ENCODE measurements at regions not wholly inside any gene's neighbourhood (a gene's known extent, or its start where the extent isn't known, plus 50 kb on each side); places are given as distances from the start of the nearest gene placed in this dataset.

GRCh38 chr22:47686594-47687345, 924.3 kb downstream of the TBC1D22A start:
- no peak for DNase-seq (ENCODE audit: low read depth, low spot score)
- BruUV-seq (replicated peaks) = no TSS peak
- Histone ChIP-seq H3K9me3 (ENCODE audit: control insufficient read depth in 1 of 2, insufficient read depth in 1 of 2, low read depth in 1 of 2, low read length in 2 of 2) (peaks cover 5 to 11% of the 10 kb centered on the region in 2 experiments; a peak in 2 of 4 replicates), H3K9me2 (ENCODE audit: insufficient read depth) (no peaks in the 10 kb centered on the region), H3K36me3 (ENCODE audit: control insufficient read depth in 1 of 2, insufficient read depth in 2 of 2, low read length in 2 of 2) (no peaks in the 10 kb centered on the region; a peak in 1 of 4 replicates), H3K27ac (ENCODE audit: low read depth, low read length) (no peak overlapping the region), H3K4me1 (ENCODE audit: control insufficient read depth in 1 of 2, insufficient read depth in 2 of 2, low read length in 2 of 2) (no peaks in the 10 kb centered on the region), H3K9ac (ENCODE audit: low read length) (no peak overlapping the region), H4K20me1 (ENCODE audit: insufficient read depth) (no peaks in the 10 kb centered on the region), H2AFZ (ENCODE audit: low read depth, low read length, poor library complexity, severe bottlenecking) (no peak overlapping the region), H3K79me2 (ENCODE audit: insufficient read depth, low read length) (no peaks in the 10 kb centered on the region), H3K27me3 (ENCODE audit: insufficient read depth, low read length) (no peaks in the 10 kb centered on the region), H3K4me3 (replicated peaks in 1 of 2; ENCODE audit: low read depth in 1 of 2, low read length in 2 of 2) (no peak overlapping the region), H3K4me2 (ENCODE audit: low read length) (no peak overlapping the region)
- TF ChIP-seq EZH2 (IDR thresholded peaks at IDR 0.05) = no peak
- no peak for TF ChIP-seq FOSL1 (IDR thresholded peaks at IDR 0.05; ENCODE audit: low read depth)
- TF ChIP-seq SRF (IDR thresholded peaks at IDR 0.05; ENCODE audit: low read depth) = no peak
- TF ChIP-seq POLR2A (IDR thresholded peaks at IDR 0.05; ENCODE audit: borderline replicate concordance, extremely low read depth, insufficient read depth, insufficient read length) = no peak
- no peak for TF ChIP-seq REST (IDR thresholded peaks at IDR 0.05; ENCODE audit: low read depth)
- TF ChIP-seq YY1 (IDR thresholded peaks at IDR 0.05; ENCODE audit: extremely low read depth, insufficient replicate concordance, low read depth, low read length) = no peak
- TF ChIP-seq POLR2AphosphoS5 (IDR thresholded peaks at IDR 0.05; ENCODE audit: low read depth, low read length) = no peak
- no peak for TF ChIP-seq JUND (IDR thresholded peaks at IDR 0.05)
- no peak for TF ChIP-seq SIN3A (IDR thresholded peaks at IDR 0.05; ENCODE audit: low read depth)
- TF ChIP-seq ZFX (IDR thresholded peaks at IDR 0.05) = no peak
- TF ChIP-seq CEBPB (IDR thresholded peaks at IDR 0.05; ENCODE audit: low read depth) = no peak
- no peak for TF ChIP-seq SP1 (IDR thresholded peaks at IDR 0.05; ENCODE audit: low read depth)
- TF ChIP-seq ZNF274 (IDR thresholded peaks at IDR 0.05; ENCODE audit: low read depth, low read length) = no peak
- no peak for TF ChIP-seq RAD21 (IDR thresholded peaks at IDR 0.05; ENCODE audit: low read depth)
- no peak for TF ChIP-seq CBX3 (IDR thresholded peaks at IDR 0.05; ENCODE audit: low read depth)
- TF ChIP-seq ZBTB33 (IDR thresholded peaks at IDR 0.05; ENCODE audit: extremely low read depth, insufficient replicate concordance, low read length) = no peak
- no peak for TF ChIP-seq MAX (IDR thresholded peaks at IDR 0.05)
- TF ChIP-seq EGR1 (IDR thresholded peaks at IDR 0.05; ENCODE audit: low read depth) = no peak
- TF ChIP-seq CTCF (IDR thresholded peaks at IDR 0.05 in 2 of 3, conservative IDR thresholded peaks at IDR 0.05 in 1 of 3; ENCODE audit: borderline replicate concordance in 1 of 3, insufficient read depth in 1 of 3, low read depth in 2 of 3, low read length in 2 of 3) = no peak
- ChIA-PET POLR2A (no interaction called here), CTCF (no interaction called here), RAD21 (ENCODE audit: low non-redundant PET in 1 of 2, low total read pairs in 2 of 2, uncharacterized antibody in 2 of 2, unreplicated experiment in 2 of 2) (no interaction called here)
- ATAC-seq = no peak
- intact Hi-C loops (cut with micrococcal nuclease) = no loop called here
